WTC11 (cell line): ENCODE measurements at regions not wholly inside any gene's neighbourhood (a gene's known extent, or its start where the extent isn't known, plus 50 kb on each side); places are given as distances from the start of the nearest gene placed in this dataset.

Experiments
- ATAC-seq: fragments of 200-7000 bp; cut with Tn5 transposase; 2 replicates; pipeline ENCODE4 v1.10.0; 2021; ENCODE audit warnings: mild to moderate bottlenecking, moderate library complexity
- CTCF ChIA-PET: fragments of 300-600 bp; sonication (Branson Sonifier 250); formaldehyde crosslinking; loops from one replicate; lab custom pipeline; 2021; ENCODE audit warnings: antibody characterized with exemption; lab: Charles Lee
- POLR2A ChIA-PET: fragments of 350-600 bp; sonication (Branson Sonifier 250); formaldehyde crosslinking; loops from one replicate; lab custom pipeline; 2021; ENCODE audit warnings: antibody characterized with exemption; lab: Charles Lee
- DNase-seq: peaks from one replicate; pipeline ENCODE4 v3.0.0; 2021; ENCODE audit warnings: low spot score
- H3K27ac Mint-ChIP-seq: 2 replicates; pipeline ENCODE4 v1.8.0; 2021; ENCODE audit warnings: mixed read lengths
- H3K27me3 Mint-ChIP-seq: 2 replicates; pipeline ENCODE4 v1.8.0; 2021; ENCODE audit warnings: low read depth, mild to moderate bottlenecking, moderate library complexity, mixed read lengths
- H3K36me3 Mint-ChIP-seq: 2 replicates; pipeline ENCODE4 v1.8.0; 2021; ENCODE audit warnings: mixed read lengths
- H3K4me1 Mint-ChIP-seq: 2 replicates; pipeline ENCODE4 v1.8.0; 2022; ENCODE audit warnings: mixed read lengths
- H3K4me3 Mint-ChIP-seq: 2 replicates; pipeline ENCODE4 v1.8.0; 2021; ENCODE audit warnings: mild to moderate bottlenecking, moderate library complexity, mixed read lengths
- H3K9me3 Mint-ChIP-seq: 2 replicates; pipeline ENCODE4 v1.8.0; 2021; ENCODE audit warnings: mixed read lengths
- AFF4 ChIP-seq: sonication (generic); formaldehyde crosslinking; IDR thresholded peaks from 2 replicates; pipeline ENCODE4 v1.8.1; 2023; ENCODE audit warnings: mild to moderate bottlenecking, missing genetic modification reagents, borderline replicate concordance
- ATF1 ChIP-seq: sonication (generic); formaldehyde crosslinking; IDR thresholded peaks from 2 replicates; pipeline ENCODE4 v1.8.1; 2023; ENCODE audit warnings: mild to moderate bottlenecking, moderate library complexity, missing genetic modification reagents
- ATF3 ChIP-seq: sonication (generic); formaldehyde crosslinking; conservative IDR thresholded peaks from 2 replicates; pipeline ENCODE4 v1.8.1; 2022; ENCODE audit warnings: mild to moderate bottlenecking, missing genetic modification reagents
- CBFB ChIP-seq: sonication (generic); formaldehyde crosslinking; IDR thresholded peaks from 2 replicates; pipeline ENCODE4 v1.8.1; 2022; ENCODE audit warnings: mild to moderate bottlenecking, low read depth, missing genetic modification reagents
- ERG ChIP-seq: fragments of 250-450 bp; sonication (Bioruptor Pico); IDR thresholded peaks from 2 replicates; pipeline ENCODE4 v1.8.0; 2021; ENCODE audit warnings: mild to moderate bottlenecking
- ETV6 ChIP-seq: sonication (generic); formaldehyde crosslinking; IDR thresholded peaks from 2 replicates; pipeline ENCODE4 v1.8.1; 2022; ENCODE audit warnings: mild to moderate bottlenecking, missing genetic modification reagents
- FOXJ3 ChIP-seq: sonication (generic); formaldehyde crosslinking; IDR thresholded peaks from 2 replicates; pipeline ENCODE4 v1.9.0; 2021; ENCODE audit warnings: missing genetic modification reagents, mild to moderate bottlenecking, borderline replicate concordance
- FOXK1 ChIP-seq: sonication (generic); formaldehyde crosslinking; IDR thresholded peaks from 2 replicates; pipeline ENCODE4 v1.8.0; 2022; ENCODE audit warnings: mild to moderate bottlenecking, moderate library complexity, missing genetic modification reagents
- MXD4 ChIP-seq: fragments of 250-450 bp; sonication (Bioruptor Pico); IDR thresholded peaks from 2 replicates; pipeline ENCODE4 v1.8.0; 2021; ENCODE audit warnings: mild to moderate bottlenecking, moderate library complexity, borderline replicate concordance
- NFATC4 ChIP-seq: fragments of 250-450 bp; sonication (Bioruptor Pico); IDR thresholded peaks from 2 replicates; pipeline ENCODE4 v1.9.0; 2021; ENCODE audit warnings: mild to moderate bottlenecking
- PRRX2 ChIP-seq: fragments of 250-450 bp; sonication (Bioruptor Pico); IDR thresholded peaks from 2 replicates; pipeline ENCODE4 v1.8.0; 2021; ENCODE audit warnings: mild to moderate bottlenecking
- RELA ChIP-seq: sonication (generic); formaldehyde crosslinking; IDR thresholded peaks from 2 replicates; pipeline ENCODE4 v1.8.1; 2022; ENCODE audit warnings: missing genetic modification reagents, mild to moderate bottlenecking, borderline replicate concordance
- RORB ChIP-seq: fragments of 250-450 bp; sonication (Bioruptor Pico); IDR thresholded peaks from 2 replicates; pipeline ENCODE4 v1.9.0; 2021; ENCODE audit warnings: mild to moderate bottlenecking
- SMAD3 ChIP-seq: sonication (generic); formaldehyde crosslinking; IDR thresholded peaks from 2 replicates; pipeline ENCODE4 v1.8.0; 2022; ENCODE audit warnings: missing genetic modification reagents, mild to moderate bottlenecking, borderline replicate concordance
- TEAD4 ChIP-seq: sonication (generic); formaldehyde crosslinking; IDR thresholded peaks from 2 replicates; pipeline ENCODE4 v1.8.0; 2022; ENCODE audit warnings: mild to moderate bottlenecking, missing genetic modification reagents
- USF2 ChIP-seq: sonication (generic); formaldehyde crosslinking; IDR thresholded peaks from 2 replicates; pipeline ENCODE4 v1.8.1; 2023; ENCODE audit warnings: mild to moderate bottlenecking, missing genetic modification reagents, moderate library complexity
- ZNF121 ChIP-seq: sonication (generic); formaldehyde crosslinking; IDR thresholded peaks from 2 replicates; pipeline ENCODE4 v1.8.0; 2023; ENCODE audit warnings: missing genetic modification reagents
- ZNF138 ChIP-seq: sonication (generic); formaldehyde crosslinking; conservative IDR thresholded peaks from 2 replicates; pipeline ENCODE4 v1.8.1; 2022; ENCODE audit warnings: mild to moderate bottlenecking, moderate library complexity, missing genetic modification reagents
- ZNF219 ChIP-seq: sonication (generic); formaldehyde crosslinking; IDR thresholded peaks from 2 replicates; pipeline ENCODE4 v1.8.0; 2023; ENCODE audit warnings: missing genetic modification reagents, mild to moderate bottlenecking, borderline replicate concordance
- ZNF416 ChIP-seq: fragments of 250-450 bp; sonication (Bioruptor Pico); IDR thresholded peaks from 2 replicates; pipeline ENCODE4 v1.9.0; 2021; ENCODE audit warnings: mild to moderate bottlenecking, inconsistent platforms
- ZNF423 ChIP-seq: fragments of 250-450 bp; sonication (Bioruptor Pico); IDR thresholded peaks from 2 replicates; pipeline ENCODE4 v2.1.2; 2022; ENCODE audit warnings: mild to moderate bottlenecking, moderate library complexity
- TF ChIP-seq, protein P1 (sequence below): sonication (generic); formaldehyde crosslinking; IDR thresholded peaks from 2 replicates; pipeline ENCODE4 v1.8.0; 2023; ENCODE audit warnings: missing genetic modification reagents
- TF ChIP-seq, protein P2 (sequence below): sonication (generic); formaldehyde crosslinking; IDR thresholded peaks from 2 replicates; pipeline ENCODE4 v1.8.0; 2022; ENCODE audit warnings: mild to moderate bottlenecking, missing genetic modification reagents
- TF ChIP-seq, protein P3 (sequence below): sonication (generic); formaldehyde crosslinking; IDR thresholded peaks from 2 replicates; pipeline ENCODE4 v1.8.1; 2022; ENCODE audit warnings: missing genetic modification reagents, borderline replicate concordance

GRCh38 chr11:109783840-109784239, 309.4 kb upstream of the ZC3H12C start:
- ChIA-PET CTCF (no interaction called here), POLR2A (no interaction called here)
- H3K4me1 Mint-ChIP-seq, result peaks cover 19% of the 10 kb centered on the region
- no peak overlapping the region for H3K4me3 Mint-ChIP-seq
- TF ChIP-seq ZNF423 (CRISPR knock-in tag) (0 out of 2 replicates have a peak, but pooled peaks have one; percentile 41), TEAD4 (CRISPR knock-in tag) (no peak), ZNF219 (CRISPR knock-in tag) (no peak)
- ATAC-seq, result peak; percentile 50; the same call in 1 of the 2 replicates
- H3K9me3 Mint-ChIP-seq, result peaks cover 3% of the 10 kb centered on the region; the same call in 1 of the 2 replicates
- H3K36me3 Mint-ChIP-seq, result no peaks in the 10 kb centered on the region
- no peaks in the 10 kb centered on the region for H3K27me3 Mint-ChIP-seq
- 0 out of 2 replicates have a peak overlapping the region, but pooled peaks have one; percentile 67 for H3K27ac Mint-ChIP-seq
- no peak for DNase-seq

- H3K27ac Mint-ChIP-seq, result no peak overlapping the region
- ATAC-seq, result no peak
- DNase-seq, result no peak
- peaks cover 19% of the 10 kb centered on the region for H3K4me1 Mint-ChIP-seq
- ChIA-PET POLR2A (no interaction called here), CTCF (no interaction called here)
- no peaks in the 10 kb centered on the region for H3K9me3 Mint-ChIP-seq
- H3K36me3 Mint-ChIP-seq, result no peaks in the 10 kb centered on the region
- no peaks in the 10 kb centered on the region for H3K27me3 Mint-ChIP-seq
- H3K4me3 Mint-ChIP-seq, result no peak overlapping the region
- TF ChIP-seq USF2 (CRISPR knock-in tag) (no peak), ZNF121 (CRISPR knock-in tag) (no peak), RORB (CRISPR knock-in tag) (no peak), ZNF416 (CRISPR knock-in tag) (no peak), TEAD4 (CRISPR knock-in tag) (no peak)
- TF ChIP-seq, protein P1, sequence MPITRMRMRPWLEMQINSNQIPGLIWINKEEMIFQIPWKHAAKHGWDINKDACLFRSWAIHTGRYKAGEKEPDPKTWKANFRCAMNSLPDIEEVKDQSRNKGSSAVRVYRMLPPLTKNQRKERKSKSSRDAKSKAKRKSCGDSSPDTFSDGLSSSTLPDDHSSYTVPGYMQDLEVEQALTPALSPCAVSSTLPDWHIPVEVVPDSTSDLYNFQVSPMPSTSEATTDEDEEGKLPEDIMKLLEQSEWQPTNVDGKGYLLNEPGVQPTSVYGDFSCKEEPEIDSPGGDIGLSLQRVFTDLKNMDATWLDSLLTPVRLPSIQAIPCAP (CRISPR knock-in tag), result no peak
- TF ChIP-seq, all 79 proteins: peak for 0
These were observed 308.7 kb upstream of the ZC3H12C start for GRCh38 chr11:109784536-109784935.

- Mint-ChIP-seq H3K36me3 (no peaks in the 10 kb centered on the region), H3K4me1 (peaks cover 16% of the 10 kb centered on the region), H3K27me3 (no peaks in the 10 kb centered on the region), H3K9me3 (peaks cover 3% of the 10 kb centered on the region), H3K4me3 (no peak overlapping the region), H3K27ac (no peak overlapping the region)
- ChIA-PET CTCF (no interaction called here), POLR2A (no interaction called here)
- ATAC-seq (no peak), DNase-seq (no peak)
- TF ChIP-seq ATF3 (CRISPR knock-in tag) (no peak), ZNF138 (no peak), NFATC4 (CRISPR knock-in tag) (no peak), ETV6 (CRISPR knock-in tag) (no peak), FOXK1 (CRISPR knock-in tag) (no peak), ZNF219 (CRISPR knock-in tag) (no peak), PRRX2 (CRISPR knock-in tag) (no peak), RELA (no peak), CBFB (CRISPR knock-in tag) (no peak), SMAD3 (no peak), MXD4 (CRISPR knock-in tag) (no peak), ERG (no peak), ATF1 (CRISPR knock-in tag) (no peak), FOXJ3 (CRISPR knock-in tag) (no peak), AFF4 (CRISPR knock-in tag) (no peak)
- TF ChIP-seq, protein P2, sequence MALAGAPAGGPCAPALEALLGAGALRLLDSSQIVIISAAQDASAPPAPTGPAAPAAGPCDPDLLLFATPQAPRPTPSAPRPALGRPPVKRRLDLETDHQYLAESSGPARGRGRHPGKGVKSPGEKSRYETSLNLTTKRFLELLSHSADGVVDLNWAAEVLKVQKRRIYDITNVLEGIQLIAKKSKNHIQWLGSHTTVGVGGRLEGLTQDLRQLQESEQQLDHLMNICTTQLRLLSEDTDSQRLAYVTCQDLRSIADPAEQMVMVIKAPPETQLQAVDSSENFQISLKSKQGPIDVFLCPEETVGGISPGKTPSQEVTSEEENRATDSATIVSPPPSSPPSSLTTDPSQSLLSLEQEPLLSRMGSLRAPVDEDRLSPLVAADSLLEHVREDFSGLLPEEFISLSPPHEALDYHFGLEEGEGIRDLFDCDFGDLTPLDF (CRISPR knock-in tag), result no peak
- TF ChIP-seq, protein P3, sequence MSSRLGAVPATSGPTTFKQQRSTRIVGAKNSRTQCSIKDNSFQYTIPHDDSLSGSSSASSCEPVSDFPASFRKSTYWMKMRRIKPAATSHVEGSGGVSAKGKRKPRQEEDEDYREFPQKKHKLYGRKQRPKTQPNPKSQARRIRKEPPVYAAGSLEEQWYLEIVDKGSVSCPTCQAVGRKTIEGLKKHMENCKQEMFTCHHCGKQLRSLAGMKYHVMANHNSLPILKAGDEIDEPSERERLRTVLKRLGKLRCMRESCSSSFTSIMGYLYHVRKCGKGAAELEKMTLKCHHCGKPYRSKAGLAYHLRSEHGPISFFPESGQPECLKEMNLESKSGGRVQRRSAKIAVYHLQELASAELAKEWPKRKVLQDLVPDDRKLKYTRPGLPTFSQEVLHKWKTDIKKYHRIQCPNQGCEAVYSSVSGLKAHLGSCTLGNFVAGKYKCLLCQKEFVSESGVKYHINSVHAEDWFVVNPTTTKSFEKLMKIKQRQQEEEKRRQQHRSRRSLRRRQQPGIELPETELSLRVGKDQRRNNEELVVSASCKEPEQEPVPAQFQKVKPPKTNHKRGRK (CRISPR knock-in tag), result no peak
These were observed 308.0 kb upstream of the ZC3H12C start for GRCh38 chr11:109785198-109785597.
